HepG2 (cell line): ENCODE measurements at regions not wholly inside any gene's neighbourhood (a gene's known extent, or its start where the extent isn't known, plus 50 kb on each side); places are given as distances from the start of the nearest gene placed in this dataset.

Source experiments
- ATAC-seq: fragments of 200-7000 bp; cut with Tn5 transposase; 3 replicates; pipeline ENCODE4 v1.9.1; 2020; ENCODE audit warnings: mild to moderate bottlenecking, moderate library complexity
- BruUV-seq: library from RNA; stranded (reverse); fragments of 400-500 nt; replicated peaks from 2 replicates; lab custom pipeline; 2021; lab: Mats Ljungman, UMichigan
- CTCF ChIA-PET: fragments of 300-600 bp; formaldehyde crosslinking; extraction: SDS; loops from one replicate; lab custom pipeline; 2021; ENCODE audit warnings: low total read pairs, inconsistent platforms, low intra/inter-chr PET ratio; lab: Yijun Ruan, JAX
- POLR2A ChIA-PET: fragments of 350-600 bp; sonication (Branson Sonifier 250); formaldehyde crosslinking; loops from one replicate; lab custom pipeline; 2020; ENCODE audit warnings: antibody characterized with exemption, inconsistent platforms; lab: Yijun Ruan, JAX
- DNase-seq: peaks from one replicate; pipeline ENCODE4 v3.0.0-alpha.2; 2015; ENCODE audit warnings: low spot score
- FAIRE-seq: peaks from 3 replicates; lab custom pipeline; 2011; peaks lifted over from hg19 to GRCh38; lab: Jason Lieb, UNC
- H2AFZ ChIP-seq: one replicate; pipeline ENCODE4 v1.6.1; 2011; ENCODE audit warnings: low read length, inconsistent platforms
- H3K27ac ChIP-seq: fragments of 300-600 bp; 3 replicates; pipeline ENCODE4 v1.8.0; 2011; ENCODE audit warnings: mixed run types, mild to moderate bottlenecking, mixed read lengths, low read length, inconsistent platforms; ENCODE audit not compliant: insufficient read depth; ENCODE audit errors: extremely low read length
- H3K27me3 ChIP-seq, 2 experiments: fragments of 200-600 bp in 1 of 2; 2 replicates in 1 of 2; 3 replicates in 1 of 2; pipeline versions ENCODE4 v1.6.0 to v1.8.0; 2011; ENCODE audit warnings: low read length in 2 of 2, mild to moderate bottlenecking in 2 of 2, moderate library complexity in 2 of 2, inconsistent platforms in 1 of 2; ENCODE audit not compliant: insufficient read depth in 2 of 2, control insufficient read depth in 1 of 2
- H3K36me3 ChIP-seq, 2 experiments: fragments of 200-600 bp in 1 of 2; replicated peaks in 1 of 2; 2 replicates in 1 of 2; 3 replicates in 1 of 2; pipeline versions ENCODE4 v1.5.1 to v1.8.0; 2011; ENCODE audit warnings: low read length in 2 of 2, inconsistent platforms in 1 of 2; ENCODE audit not compliant: insufficient read depth in 2 of 2, control insufficient read depth in 1 of 2
- H3K4me1 ChIP-seq: 2 replicates; pipeline ENCODE4 v1.5.1; 2012; ENCODE audit warnings: low read length, inconsistent platforms; ENCODE audit not compliant: insufficient read depth
- H3K4me2 ChIP-seq: 2 replicates; pipeline ENCODE4 v1.6.0; 2011; ENCODE audit warnings: low read depth, low read length, inconsistent platforms
- H3K4me3 ChIP-seq, 3 experiments: fragments of 200-600 bp in 1 of 3; sonication (generic), shearing (Covaris generic) in 1 of 3; replicated peaks in 1 of 3; 2 replicates each; pipeline ENCODE4 v1.5.1; 2011 to 2016; ENCODE audit warnings: low read length in 3 of 3, inconsistent platforms in 2 of 3, low read depth in 2 of 3, mild to moderate bottlenecking in 2 of 3, control low read depth in 1 of 3, mixed read lengths in 1 of 3; ENCODE audit not compliant: insufficient read depth in 1 of 3
- H3K79me2 ChIP-seq: one replicate; pipeline ENCODE4 v1.6.1; 2011; ENCODE audit warnings: low read length, inconsistent platforms; ENCODE audit not compliant: insufficient read depth
- H3K9ac ChIP-seq: 2 replicates; pipeline ENCODE4 v1.6.0; 2011; ENCODE audit warnings: mild to moderate bottlenecking, low read depth, low read length, inconsistent platforms; ENCODE audit not compliant: insufficient read depth
- H3K9me3 ChIP-seq: 2 replicates; pipeline ENCODE4 v1.5.1; 2012; ENCODE audit warnings: mild to moderate bottlenecking, low read length
- H4K20me1 ChIP-seq: 2 replicates; pipeline ENCODE4 v1.6.0; 2011; ENCODE audit warnings: inconsistent platforms, mild to moderate bottlenecking, low read length, moderate library complexity; ENCODE audit not compliant: insufficient read depth
- AGO1 ChIP-seq: fragments of 200-400 bp; formaldehyde crosslinking; IDR thresholded peaks from 2 replicates; pipeline ENCODE4 v1.6.1; 2017; ENCODE audit warnings: mild to moderate bottlenecking, low read depth, low read length, moderate library complexity; ENCODE audit not compliant: poor library complexity, severe bottlenecking
- CBX5 ChIP-seq: sonication (generic); formaldehyde crosslinking; IDR thresholded peaks from 2 replicates; pipeline ENCODE4 v1.4.0; 2020; ENCODE audit warnings: missing genetic modification reagents, borderline replicate concordance
- HMG20B ChIP-seq: conservative IDR thresholded peaks from 2 replicates; pipeline ENCODE4 v1.6.1; 2016; ENCODE audit warnings: missing genetic modification reagents, missing compliant biosample characterization
- NFKB2 ChIP-seq: sonication (generic); formaldehyde crosslinking; IDR thresholded peaks from 2 replicates; pipeline ENCODE4 v1.4.0; 2020; ENCODE audit warnings: missing genetic modification reagents, borderline replicate concordance
- SIX1 ChIP-seq: sonication (generic); formaldehyde crosslinking; IDR thresholded peaks from 2 replicates; pipeline ENCODE4 v1.4.0; 2020; ENCODE audit warnings: missing genetic modification reagents, borderline replicate concordance
- TCF7 ChIP-seq: sonication (generic); IDR thresholded peaks from 2 replicates; pipeline ENCODE4 v1.6.1; 2016; ENCODE audit warnings: antibody characterized with exemption, low read depth
- TIGD3 ChIP-seq: sonication (generic); formaldehyde crosslinking; IDR thresholded peaks from 2 replicates; pipeline ENCODE4 v1.5.1; 2020; ENCODE audit warnings: mild to moderate bottlenecking, missing genetic modification reagents, borderline replicate concordance
- ZNF720 ChIP-seq: sonication (generic); formaldehyde crosslinking; IDR thresholded peaks from 2 replicates; pipeline ENCODE4 v1.4.0; 2020; ENCODE audit warnings: missing genetic modification reagents
- ZNF816 ChIP-seq: sonication (generic); formaldehyde crosslinking; IDR thresholded peaks from 2 replicates; pipeline ENCODE4 v1.8.0; 2022; ENCODE audit warnings: missing genetic modification reagents, mild to moderate bottlenecking, borderline replicate concordance
- WGBS: methylation state at CpG from one replicate; pipeline ENCODE4 v1.1.6; 2017; ENCODE audit warnings: low lambda C conversion rate; 5-methylcytosine and 5-hydroxymethylcytosine counted together
- in situ Hi-C: cut with HindIII; loops from 2 replicates; pipeline ENCODE4 v1.10.0; 2017; ENCODE audit warnings: low pct_unique_long_range_greater_than_20kb; ENCODE audit not compliant: extremely low pct_ligation_motif_present
- intact Hi-C: fragments of 100-400 bp; cut with micrococcal nuclease; formaldehyde crosslinking; loops from one replicate; pipeline ENCODE4 v1.10.0; 2022; ENCODE audit not compliant: unreplicated experiment

- TF ChIP-seq ZNF816 = no peak
These were observed 222.7 kb downstream of the SHOX start (continued) for GRCh38 chrX:853304-853703.

- no peaks in the 10 kb centered on the region for H3K4me1 ChIP-seq
- H3K27me3 ChIP-seq = peaks cover 0 to 1% of the 10 kb centered on the region in 2 experiments; a peak in 1 of 5 replicates
- 8% methylated on average over 8 of the region's 11 CpGs for WGBS
- intact Hi-C loops (no loop called here), in situ Hi-C loops (no loop called here)
- H3K4me3 ChIP-seq = no peak overlapping the region
- no peak overlapping the region for H3K27ac ChIP-seq
- POLR2A ChIA-PET = no interaction called here
- no peaks in the 10 kb centered on the region for H3K36me3 ChIP-seq
- H3K79me2 ChIP-seq = no peaks in the 10 kb centered on the region
- no peak overlapping the region for H3K4me2 ChIP-seq
- H2AFZ ChIP-seq = no peak overlapping the region
- DNase-seq = peak; percentile 4
- H3K9me3 ChIP-seq = no peaks in the 10 kb centered on the region
- TF ChIP-seq TIGD3 = no peak
- TF ChIP-seq SIX1 (CRISPR knock-in tag) = no peak
- peak; percentile 59 for TF ChIP-seq TCF7
- no peak for TF ChIP-seq CBX5 (CRISPR knock-in tag)
- TF ChIP-seq NFKB2 (CRISPR knock-in tag) = no peak
- TF ChIP-seq HMG20B = no peak
- TF ChIP-seq AGO1 = no peak
- TF ChIP-seq ZNF720 (CRISPR knock-in tag) = no peak
- no peak overlapping the region for H3K9ac ChIP-seq
- ATAC-seq = no peak
- FAIRE-seq = no peak
- no peaks in the 10 kb centered on the region for H4K20me1 ChIP-seq
- CTCF ChIA-PET = no interaction called here
- BruUV-seq = no TSS peak
These were observed 219.9 kb downstream of the SHOX start for GRCh38 chrX:850471-850916.
